ENCODE measurements at regions not wholly inside any gene's neighbourhood (a gene's known extent, or its start where the extent isn't known, plus 50 kb on each side); places are given as distances from the start of the nearest gene placed in this dataset.

DNA sequence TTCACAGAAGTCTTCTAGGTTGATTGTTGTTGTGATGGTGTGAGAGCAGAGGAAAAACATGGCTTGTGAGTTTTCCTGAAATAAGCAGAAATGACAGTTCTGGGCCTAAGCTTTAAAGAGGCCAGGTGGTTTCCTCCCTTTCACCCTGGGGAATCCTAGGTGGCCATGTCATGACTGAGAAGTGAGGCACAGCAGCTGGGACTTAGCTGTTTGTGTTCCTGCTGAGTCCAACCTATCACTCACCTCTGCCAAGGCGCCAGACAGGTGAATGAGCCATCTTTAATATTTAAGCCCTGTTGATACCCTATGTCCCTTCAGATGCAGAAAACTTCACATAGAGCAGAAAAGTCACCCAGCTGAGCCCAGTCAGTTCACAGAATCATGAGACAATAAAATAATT, 384.4 kb downstream of the SLC4A3 start:
- WGBS, 4 donors, result 85 to 100% (median 96%) methylated on average over 1 of the region's 1 CpG
- peaks cover 1% of the 10 kb centered on the region in 2 donors for H3K4me1 ChIP-seq (replicated peaks in 1 of 2)

DNA sequence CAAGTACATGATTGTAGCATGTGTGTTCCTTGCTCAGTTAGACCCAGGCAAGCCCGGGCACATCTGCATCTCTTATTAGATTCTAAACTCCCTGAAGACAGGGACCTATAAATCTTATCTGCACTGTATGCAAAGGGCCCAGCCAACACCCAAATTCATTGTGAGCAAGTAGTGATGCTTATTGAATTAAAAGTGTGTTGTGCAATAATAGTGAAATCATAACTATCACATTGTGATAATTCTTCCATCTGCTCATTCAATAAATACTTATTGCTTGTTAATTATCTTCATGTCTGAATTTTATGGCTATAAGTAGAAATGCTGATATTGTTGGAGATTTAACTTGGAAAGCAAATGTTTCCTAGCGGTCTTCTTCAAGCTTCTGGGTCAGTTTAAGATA, 387.5 kb downstream of the SLC4A3 start:
- H3K36me3 ChIP-seq (replicated peaks in 1 of 2), result no peaks in the 10 kb centered on the region
- no peak for TF ChIP-seq POLR2A (IDR thresholded peaks at IDR 0.05)
- TF ChIP-seq, protein P1, sequence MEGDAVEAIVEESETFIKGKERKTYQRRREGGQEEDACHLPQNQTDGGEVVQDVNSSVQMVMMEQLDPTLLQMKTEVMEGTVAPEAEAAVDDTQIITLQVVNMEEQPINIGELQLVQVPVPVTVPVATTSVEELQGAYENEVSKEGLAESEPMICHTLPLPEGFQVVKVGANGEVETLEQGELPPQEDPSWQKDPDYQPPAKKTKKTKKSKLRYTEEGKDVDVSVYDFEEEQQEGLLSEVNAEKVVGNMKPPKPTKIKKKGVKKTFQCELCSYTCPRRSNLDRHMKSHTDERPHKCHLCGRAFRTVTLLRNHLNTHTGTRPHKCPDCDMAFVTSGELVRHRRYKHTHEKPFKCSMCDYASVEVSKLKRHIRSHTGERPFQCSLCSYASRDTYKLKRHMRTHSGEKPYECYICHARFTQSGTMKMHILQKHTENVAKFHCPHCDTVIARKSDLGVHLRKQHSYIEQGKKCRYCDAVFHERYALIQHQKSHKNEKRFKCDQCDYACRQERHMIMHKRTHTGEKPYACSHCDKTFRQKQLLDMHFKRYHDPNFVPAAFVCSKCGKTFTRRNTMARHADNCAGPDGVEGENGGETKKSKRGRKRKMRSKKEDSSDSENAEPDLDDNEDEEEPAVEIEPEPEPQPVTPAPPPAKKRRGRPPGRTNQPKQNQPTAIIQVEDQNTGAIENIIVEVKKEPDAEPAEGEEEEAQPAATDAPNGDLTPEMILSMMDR (IDR thresholded peaks at IDR 0.05), result no peak
- no peak overlapping the region for H3K4me3 ChIP-seq
- 84 to 88% (median 86%) methylated on average over 2 of the region's 2 CpGs for WGBS, 4 donors
- intact Hi-C loops (cut with DNase I), result no loop called here
- H3K9me3 ChIP-seq (replicated peaks in 1 of 3), result no peaks in the 10 kb centered on the region
- no peak overlapping the region for H3K27ac ChIP-seq
- H3K4me1 ChIP-seq (replicated peaks in 1 of 2), result no peaks in the 10 kb centered on the region
- DNase-seq, result no peak
- H3K27me3 ChIP-seq, result no peaks in the 10 kb centered on the region

More for the DNA sequence above, 384.4 kb downstream of the SLC4A3 start:
- no peak for DNase-seq
- TF ChIP-seq, protein P1 (IDR thresholded peaks at IDR 0.05), result no peak
- no peak for TF ChIP-seq POLR2A (IDR thresholded peaks at IDR 0.05)
- H3K27me3 ChIP-seq, result no peaks in the 10 kb centered on the region
- no peak overlapping the region for H3K27ac ChIP-seq
- no peaks in the 10 kb centered on the region for H3K9me3 ChIP-seq (replicated peaks in 1 of 3)
- intact Hi-C loops (cut with DNase I), result no loop called here
- no peak overlapping the region for H3K4me3 ChIP-seq
- no peaks in the 10 kb centered on the region for H3K36me3 ChIP-seq (replicated peaks in 1 of 2)

- 41 to 65% (median 57%) methylated on average over 1 of the region's 1 CpG for WGBS, 4 donors
- Histone ChIP-seq H3K9me3 (replicated peaks in 1 of 3) (no peaks in the 10 kb centered on the region), H3K27ac (no peak overlapping the region), H3K4me3 (no peak overlapping the region), H3K36me3 (replicated peaks in 1 of 2) (no peaks in the 10 kb centered on the region), H3K4me1 (replicated peaks in 1 of 2) (no peaks in the 10 kb centered on the region), H3K27me3 (no peaks in the 10 kb centered on the region)
- DNase-seq, result no peak
- TF ChIP-seq, protein P1 (IDR thresholded peaks at IDR 0.05), result no peak
- TF ChIP-seq POLR2A (IDR thresholded peaks at IDR 0.05), result no peak
- intact Hi-C loops (cut with DNase I), result no loop called here
Observed at GRCh38 chr2:220015576-220015975, 388.1 kb downstream of the SLC4A3 start.

DNA sequence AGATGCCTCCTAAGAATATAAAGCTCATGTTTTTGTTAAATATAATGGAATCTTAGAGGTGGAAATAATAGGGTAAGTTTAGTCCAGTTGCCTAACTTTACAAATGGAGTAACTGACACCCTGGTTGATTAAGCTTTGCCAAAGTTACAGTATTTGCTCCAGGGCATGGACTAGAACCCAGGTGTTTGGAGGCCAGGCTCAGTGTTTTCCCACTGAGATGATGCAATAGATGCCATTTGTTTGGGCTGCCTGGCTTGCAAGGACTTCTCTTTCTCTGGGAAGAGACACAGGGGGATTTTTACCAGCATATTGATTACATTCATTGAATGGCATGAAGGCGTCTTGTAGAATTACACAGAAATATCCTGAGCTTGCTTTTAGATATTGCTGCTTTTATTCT, 397.8 kb downstream of the SLC4A3 start:
- Histone ChIP-seq H3K36me3 (replicated peaks in 1 of 2) (no peaks in the 10 kb centered on the region), H3K4me3 (no peak overlapping the region), H3K27me3 (no peaks in the 10 kb centered on the region), H3K27ac (no peak overlapping the region), H3K9me3 (replicated peaks in 1 of 3) (no peaks in the 10 kb centered on the region), H3K4me1 (replicated peaks in 1 of 2) (no peaks in the 10 kb centered on the region)
- TF ChIP-seq POLR2A (IDR thresholded peaks at IDR 0.05), result no peak
- TF ChIP-seq, protein P1 (IDR thresholded peaks at IDR 0.05), result no peak
- DNase-seq, result no peak
- WGBS, 4 donors, result 87 to 100% (median 94%) methylated on average over 1 of the region's 1 CpG
- intact Hi-C loops (cut with DNase I), result no loop called here
